SK-N-SH (cell line): ENCODE measurements at regions not wholly inside any gene's neighbourhood (a gene's known extent, or its start where the extent isn't known, plus 50 kb on each side); places are given as distances from the start of the nearest gene placed in this dataset.

Experiments
- EP300 ChIP-seq, 2 experiments: IDR thresholded peaks; 2 replicates each; pipeline versions ENCODE4 v1.4.0 to v1.6.1; 2012; ENCODE audit warnings: borderline replicate concordance in 1 of 2, low read depth in 1 of 2, low read length in 1 of 2
- EZH2phosphoT487 ChIP-seq: fragments of 200-600 bp; sonication (generic); IDR thresholded peaks from 2 replicates; pipeline ENCODE4 v1.6.1; 2017; ENCODE audit warnings: low read depth, mixed run types, mild to moderate bottlenecking, antibody characterized with exemption, moderate library complexity, borderline replicate concordance
- IRF3 ChIP-seq: fragments of 150-350 bp; IDR thresholded peaks from 2 replicates; pipeline ENCODE4 v1.6.1; 2016; ENCODE audit warnings: mild to moderate bottlenecking, low read depth, low read length
- JUND ChIP-seq: IDR thresholded peaks from 2 replicates; pipeline ENCODE4 v1.4.0; 2012
- MXI1 ChIP-seq: IDR thresholded peaks from 2 replicates; pipeline ENCODE4 v1.6.1; 2012; ENCODE audit warnings: mild to moderate bottlenecking, low read depth, low read length, improper control_type of control experiment
- NFIC ChIP-seq: IDR thresholded peaks from 2 replicates; pipeline ENCODE4 v1.4.0; 2012; ENCODE audit warnings: borderline replicate concordance
- POLR2AphosphoS5 ChIP-seq: IDR thresholded peaks from 2 replicates; pipeline ENCODE4 v1.6.1; 2012; ENCODE audit warnings: low read depth, low read length
- TAF1 ChIP-seq: IDR thresholded peaks from 2 replicates; pipeline ENCODE4 v1.6.1; 2012; ENCODE audit warnings: low read depth, mild to moderate bottlenecking, low read length, moderate library complexity, borderline replicate concordance
- TF ChIP-seq, protein P1 (sequence below): fragments of 200-600 bp; sonication (generic); IDR thresholded peaks from 2 replicates; pipeline ENCODE4 v1.6.1; 2017; ENCODE audit warnings: antibody characterized with exemption, mild to moderate bottlenecking, moderate library complexity
- TF ChIP-seq, protein P2 (sequence below): IDR thresholded peaks from 2 replicates; pipeline ENCODE4 v1.4.0; 2012; ENCODE audit warnings: low read depth

- TF ChIP-seq, protein P1, sequence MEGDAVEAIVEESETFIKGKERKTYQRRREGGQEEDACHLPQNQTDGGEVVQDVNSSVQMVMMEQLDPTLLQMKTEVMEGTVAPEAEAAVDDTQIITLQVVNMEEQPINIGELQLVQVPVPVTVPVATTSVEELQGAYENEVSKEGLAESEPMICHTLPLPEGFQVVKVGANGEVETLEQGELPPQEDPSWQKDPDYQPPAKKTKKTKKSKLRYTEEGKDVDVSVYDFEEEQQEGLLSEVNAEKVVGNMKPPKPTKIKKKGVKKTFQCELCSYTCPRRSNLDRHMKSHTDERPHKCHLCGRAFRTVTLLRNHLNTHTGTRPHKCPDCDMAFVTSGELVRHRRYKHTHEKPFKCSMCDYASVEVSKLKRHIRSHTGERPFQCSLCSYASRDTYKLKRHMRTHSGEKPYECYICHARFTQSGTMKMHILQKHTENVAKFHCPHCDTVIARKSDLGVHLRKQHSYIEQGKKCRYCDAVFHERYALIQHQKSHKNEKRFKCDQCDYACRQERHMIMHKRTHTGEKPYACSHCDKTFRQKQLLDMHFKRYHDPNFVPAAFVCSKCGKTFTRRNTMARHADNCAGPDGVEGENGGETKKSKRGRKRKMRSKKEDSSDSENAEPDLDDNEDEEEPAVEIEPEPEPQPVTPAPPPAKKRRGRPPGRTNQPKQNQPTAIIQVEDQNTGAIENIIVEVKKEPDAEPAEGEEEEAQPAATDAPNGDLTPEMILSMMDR = peak; percentile 88
- TF ChIP-seq POLR2AphosphoS5 (no peak), TAF1 (no peak), NFIC (no peak), IRF3 (no peak), EZH2phosphoT487 (no peak), JUND (no peak), MXI1 (no peak), EP300 (IDR thresholded peaks at IDR 0.05; ENCODE audit: borderline replicate concordance in 1 of 2, low read depth in 1 of 2, low read length in 1 of 2) (no peak)
- TF ChIP-seq, protein P2, sequence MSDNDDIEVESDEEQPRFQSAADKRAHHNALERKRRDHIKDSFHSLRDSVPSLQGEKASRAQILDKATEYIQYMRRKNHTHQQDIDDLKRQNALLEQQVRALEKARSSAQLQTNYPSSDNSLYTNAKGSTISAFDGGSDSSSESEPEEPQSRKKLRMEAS = no peak
Measured at GRCh38 chr18:70931942-70932814, 643.3 kb downstream of the SOCS6 start.
